CD4-positive, alpha-beta T cell treated with Interleukin-4 for 4 hours (primary cell): ENCODE measurements at regions not wholly inside any gene's neighbourhood (a gene's known extent, or its start where the extent isn't known, plus 50 kb on each side); places are given as distances from the start of the nearest gene placed in this dataset.

Experiments
- DNase-seq: peaks from one replicate; pipeline ENCODE4 v3.0.0-alpha.2; 2020

GRCh38 chr2:121087117-121087516 lies 197.9 kb downstream of the TFCP2L1 start:
- no peak for DNase-seq

GRCh38 chr2:121088251-121089165 lies 196.5 kb downstream of the TFCP2L1 start:
- no peak for DNase-seq

GRCh38 chr2:121089166-121089510 lies 195.9 kb downstream of the TFCP2L1 start:
- DNase-seq, result no peak

GRCh38 chr2:121090088-121090715 lies 194.8 kb downstream of the TFCP2L1 start:
- no peak for DNase-seq

- DNase-seq, result no peak
Measured at GRCh38 chr2:121092095-121092494, 192.9 kb downstream of the TFCP2L1 start.

GRCh38 chr2:121093692-121094091 lies 191.3 kb downstream of the TFCP2L1 start:
- DNase-seq, result no peak

GRCh38 chr2:121094101-121094500 lies 190.9 kb downstream of the TFCP2L1 start:
- no peak for DNase-seq

GRCh38 chr2:121094845-121095244 lies 190.2 kb downstream of the TFCP2L1 start:
- DNase-seq, result no peak

GRCh38 chr2:121095257-121096080 lies 189.5 kb downstream of the TFCP2L1 start:
- no peak for DNase-seq

- no peak for DNase-seq
Measured at GRCh38 chr2:121096611-121097010, 188.4 kb downstream of the TFCP2L1 start.

- DNase-seq, result no peak
Measured at GRCh38 chr2:121098556-121098955, 186.4 kb downstream of the TFCP2L1 start.

- no peak for DNase-seq
Measured at GRCh38 chr2:121099329-121100290, 185.4 kb downstream of the TFCP2L1 start.

GRCh38 chr2:121101093-121101715 lies 183.8 kb downstream of the TFCP2L1 start:
- no peak for DNase-seq

- DNase-seq, result no peak
Measured at GRCh38 chr2:121102941-121103340, 182.1 kb downstream of the TFCP2L1 start.

GRCh38 chr2:121103960-121104359 lies 181.0 kb downstream of the TFCP2L1 start:
- no peak for DNase-seq

GRCh38 chr2:121104721-121105141 lies 180.3 kb downstream of the TFCP2L1 start:
- no peak for DNase-seq

- no peak for DNase-seq
Measured at GRCh38 chr2:121110924-121111323, 174.1 kb downstream of the TFCP2L1 start.

GRCh38 chr2:121118951-121119350 lies 166.1 kb downstream of the TFCP2L1 start:
- no peak for DNase-seq

GRCh38 chr2:121120411-121120810 lies 164.6 kb downstream of the TFCP2L1 start:
- no peak for DNase-seq

GRCh38 chr2:121120991-121121390 lies 164.0 kb downstream of the TFCP2L1 start:
- DNase-seq, result no peak

- DNase-seq, result no peak
Measured at GRCh38 chr2:121121661-121122060, 163.3 kb downstream of the TFCP2L1 start.

GRCh38 chr2:121123268-121123667 lies 161.7 kb downstream of the TFCP2L1 start:
- DNase-seq, result no peak
